HepG2 (cell line): ENCODE measurements at regions not wholly inside any gene's neighbourhood (a gene's known extent, or its start where the extent isn't known, plus 50 kb on each side); places are given as distances from the start of the nearest gene placed in this dataset.
A peak's percentile ranks its signal among the peaks of the same experiment; 100 is the strongest.

Source experiments
- ARNT2 ChIP-seq: sonication (generic); formaldehyde crosslinking; IDR thresholded peaks from 2 replicates; pipeline ENCODE4 v1.8.0; 2022; ENCODE audit warnings: mild to moderate bottlenecking, low read depth, missing genetic modification reagents, moderate library complexity
- BRF2 ChIP-seq: sonication (generic); formaldehyde crosslinking; IDR thresholded peaks from 2 replicates; pipeline ENCODE4 v1.8.1; 2022; ENCODE audit warnings: mild to moderate bottlenecking, missing genetic modification reagents
- ELF4 ChIP-seq: sonication (generic); formaldehyde crosslinking; IDR thresholded peaks from 2 replicates; pipeline ENCODE4 v1.5.0; 2020; ENCODE audit warnings: missing genetic modification reagents, mild to moderate bottlenecking, moderate library complexity, borderline replicate concordance
- GATAD2A ChIP-seq: IDR thresholded peaks from 2 replicates; pipeline ENCODE4 v1.6.1; 2016
- HOXA7 ChIP-seq: sonication (generic); formaldehyde crosslinking; IDR thresholded peaks from 2 replicates; pipeline ENCODE4 v1.8.1; 2022; ENCODE audit warnings: mild to moderate bottlenecking, missing genetic modification reagents, moderate library complexity
- IKZF5 ChIP-seq: IDR thresholded peaks from 2 replicates; pipeline ENCODE4 v1.6.1; 2018; ENCODE audit warnings: missing genetic modification reagents, mild to moderate bottlenecking, missing compliant biosample characterization
- JDP2 ChIP-seq: sonication (generic); formaldehyde crosslinking; IDR thresholded peaks from 2 replicates; pipeline ENCODE4 v1.8.1; 2022; ENCODE audit warnings: missing genetic modification reagents, borderline replicate concordance
- KAT2B ChIP-seq: fragments of 150-350 bp; IDR thresholded peaks from 2 replicates; pipeline ENCODE4 v1.6.1; 2014; ENCODE audit warnings: low read depth, low read length, borderline replicate concordance
- MTA3 ChIP-seq: sonication (generic); formaldehyde crosslinking; IDR thresholded peaks from 2 replicates; pipeline ENCODE4 v1.4.0; 2020; ENCODE audit warnings: missing genetic modification reagents
- REST ChIP-seq, 2 experiments: IDR thresholded peaks; 2 replicates each; pipeline ENCODE4 v1.6.1; 2011 to 2012; ENCODE audit warnings: low read length in 2 of 2, borderline replicate concordance in 1 of 2, low read depth in 1 of 2, mild to moderate bottlenecking in 1 of 2, moderate library complexity in 1 of 2
- SMAD1 ChIP-seq: sonication (generic); formaldehyde crosslinking; IDR thresholded peaks from 2 replicates; pipeline ENCODE4 v1.4.0; 2020; ENCODE audit warnings: missing genetic modification reagents, low read depth, mild to moderate bottlenecking, borderline replicate concordance
- SNRNP70 ChIP-seq: fragments of 200-400 bp; formaldehyde crosslinking; IDR thresholded peaks from 2 replicates; pipeline ENCODE4 v1.6.1; 2017; ENCODE audit warnings: mild to moderate bottlenecking, low read depth, low read length, moderate library complexity
- SP2 ChIP-seq: sonication (generic); formaldehyde crosslinking; IDR thresholded peaks from 2 replicates; pipeline ENCODE4 v1.5.1; 2020; ENCODE audit warnings: mild to moderate bottlenecking, missing genetic modification reagents
- ZMYM4 ChIP-seq: sonication (generic); formaldehyde crosslinking; IDR thresholded peaks from 2 replicates; pipeline ENCODE4 v1.8.1; 2023; ENCODE audit warnings: mild to moderate bottlenecking, missing genetic modification reagents
- ZNF253 ChIP-seq: sonication (generic); formaldehyde crosslinking; IDR thresholded peaks from 2 replicates; pipeline ENCODE4 v1.8.0; 2022; ENCODE audit warnings: mild to moderate bottlenecking, missing genetic modification reagents, borderline replicate concordance
- ZNF362 ChIP-seq: sonication (generic); formaldehyde crosslinking; IDR thresholded peaks from 2 replicates; pipeline ENCODE4 v1.4.0; 2020; ENCODE audit warnings: missing genetic modification reagents, mild to moderate bottlenecking, borderline replicate concordance
- ZNF7 ChIP-seq: IDR thresholded peaks from 2 replicates; pipeline ENCODE4 v1.6.1; 2016; ENCODE audit warnings: missing biosample characterization, missing genetic modification reagents
- TF ChIP-seq, protein P1 (sequence below): IDR thresholded peaks from 2 replicates; pipeline ENCODE4 v1.6.1; 2016; ENCODE audit warnings: mild to moderate bottlenecking, missing biosample characterization, missing genetic modification reagents
- TF ChIP-seq, protein P2 (sequence below): IDR thresholded peaks from 2 replicates; pipeline ENCODE4 v1.6.1; 2016; ENCODE audit warnings: missing compliant biosample characterization, missing genetic modification reagents, borderline replicate concordance
- TF ChIP-seq, protein P3 (sequence below): sonication (generic); formaldehyde crosslinking; IDR thresholded peaks from 2 replicates; pipeline ENCODE4 v1.4.0; 2020; ENCODE audit warnings: mild to moderate bottlenecking, missing genetic modification reagents, borderline replicate concordance

DNA sequence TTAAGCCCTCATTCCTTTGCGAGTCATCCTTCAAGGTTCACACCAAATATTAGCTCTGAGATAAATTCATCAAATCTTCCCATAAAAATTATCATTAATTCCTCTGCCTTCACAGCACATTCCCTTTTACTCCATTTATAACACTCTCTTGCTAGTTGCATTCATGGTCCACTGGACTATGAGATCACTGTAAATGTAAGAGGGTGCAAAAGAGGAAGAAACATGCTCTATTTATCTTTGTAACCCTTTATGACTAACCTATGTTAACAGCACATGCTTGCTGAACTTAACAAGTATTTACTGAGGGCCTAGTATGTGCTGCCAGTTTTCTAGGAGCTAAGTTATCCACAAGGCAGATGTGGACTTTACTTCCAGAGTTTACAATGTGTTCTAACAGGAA is 86.7 kb upstream of the TMEM168 start (continued):
- no peak for TF ChIP-seq ZNF362 (CRISPR knock-in tag)
- no peak for TF ChIP-seq BRF2 (CRISPR knock-in tag)
- TF ChIP-seq IKZF5 = no peak
- no peak for TF ChIP-seq ZMYM4 (CRISPR knock-in tag)
- TF ChIP-seq, protein P1, sequence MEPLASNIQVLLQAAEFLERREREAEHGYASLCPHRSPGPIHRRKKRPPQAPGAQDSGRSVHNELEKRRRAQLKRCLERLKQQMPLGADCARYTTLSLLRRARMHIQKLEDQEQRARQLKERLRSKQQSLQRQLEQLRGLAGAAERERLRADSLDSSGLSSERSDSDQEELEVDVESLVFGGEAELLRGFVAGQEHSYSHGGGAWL (CRISPR knock-in tag) = no peak
- TF ChIP-seq GATAD2A (CRISPR knock-in tag) = 0 out of 2 replicates have a peak, but pooled peaks have one; percentile 14
- TF ChIP-seq ELF4 (CRISPR knock-in tag) = no peak
- no peak for TF ChIP-seq KAT2B
- TF ChIP-seq SMAD1 (CRISPR knock-in tag) = no peak
- TF ChIP-seq HOXA7 = no peak
- TF ChIP-seq, protein P2, sequence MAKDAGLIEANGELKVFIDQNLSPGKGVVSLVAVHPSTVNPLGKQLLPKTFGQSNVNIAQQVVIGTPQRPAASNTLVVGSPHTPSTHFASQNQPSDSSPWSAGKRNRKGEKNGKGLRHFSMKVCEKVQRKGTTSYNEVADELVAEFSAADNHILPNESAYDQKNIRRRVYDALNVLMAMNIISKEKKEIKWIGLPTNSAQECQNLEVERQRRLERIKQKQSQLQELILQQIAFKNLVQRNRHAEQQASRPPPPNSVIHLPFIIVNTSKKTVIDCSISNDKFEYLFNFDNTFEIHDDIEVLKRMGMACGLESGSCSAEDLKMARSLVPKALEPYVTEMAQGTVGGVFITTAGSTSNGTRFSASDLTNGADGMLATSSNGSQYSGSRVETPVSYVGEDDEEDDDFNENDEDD = no peak
- TF ChIP-seq, protein P3, sequence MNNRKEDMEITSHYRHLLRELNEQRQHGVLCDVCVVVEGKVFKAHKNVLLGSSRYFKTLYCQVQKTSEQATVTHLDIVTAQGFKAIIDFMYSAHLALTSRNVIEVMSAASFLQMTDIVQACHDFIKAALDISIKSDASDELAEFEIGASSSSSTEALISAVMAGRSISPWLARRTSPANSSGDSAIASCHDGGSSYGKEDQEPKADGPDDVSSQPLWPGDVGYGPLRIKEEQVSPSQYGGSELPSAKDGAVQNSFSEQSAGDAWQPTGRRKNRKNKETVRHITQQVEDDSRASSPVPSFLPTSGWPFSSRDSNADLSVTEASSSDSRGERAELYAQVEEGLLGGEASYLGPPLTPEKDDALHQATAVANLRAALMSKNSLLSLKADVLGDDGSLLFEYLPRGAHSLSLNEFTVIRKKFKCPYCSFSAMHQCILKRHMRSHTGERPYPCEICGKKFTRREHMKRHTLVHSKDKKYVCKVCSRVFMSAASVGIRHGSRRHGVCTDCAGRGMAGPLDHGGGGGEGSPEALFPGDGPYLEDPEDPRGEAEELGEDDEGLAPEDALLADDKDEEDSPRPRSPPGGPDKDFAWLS (CRISPR knock-in tag) = no peak
- no peak for TF ChIP-seq SP2 (CRISPR knock-in tag)
- TF ChIP-seq REST (IDR thresholded peaks at IDR 0.05; ENCODE audit: borderline replicate concordance in 1 of 2, low read depth in 1 of 2, low read length in 2 of 2) = no peak
- no peak for TF ChIP-seq JDP2 (CRISPR knock-in tag)
- TF ChIP-seq SNRNP70 = no peak
- TF ChIP-seq ZNF253 (CRISPR knock-in tag) = no peak
- no peak for TF ChIP-seq ARNT2 (CRISPR knock-in tag)
- TF ChIP-seq ZNF7 = peak; percentile 42; the same call in 1 of the 2 replicates
- no peak for TF ChIP-seq MTA3 (CRISPR knock-in tag)
